ENCODE measurements at regions not wholly inside any gene's neighbourhood (a gene's known extent, or its start where the extent isn't known, plus 50 kb on each side); places are given as distances from the start of the nearest gene placed in this dataset.

- no peak for TF ChIP-seq TCF12 (IDR thresholded peaks at IDR 0.05; ENCODE audit: low read depth)
- TF ChIP-seq MAX (IDR thresholded peaks at IDR 0.05) = no peak
- TF ChIP-seq CREB1 (IDR thresholded peaks at IDR 0.05; ENCODE audit: low read depth) = no peak
- 0 out of 2 replicates have a peak, but pooled peaks have one; percentile 20 for TF ChIP-seq USF1 (IDR thresholded peaks at IDR 0.05)
Measured at GRCh38 chr9:89810431-89810830, 205.6 kb downstream of the GADD45G start.

DNA sequence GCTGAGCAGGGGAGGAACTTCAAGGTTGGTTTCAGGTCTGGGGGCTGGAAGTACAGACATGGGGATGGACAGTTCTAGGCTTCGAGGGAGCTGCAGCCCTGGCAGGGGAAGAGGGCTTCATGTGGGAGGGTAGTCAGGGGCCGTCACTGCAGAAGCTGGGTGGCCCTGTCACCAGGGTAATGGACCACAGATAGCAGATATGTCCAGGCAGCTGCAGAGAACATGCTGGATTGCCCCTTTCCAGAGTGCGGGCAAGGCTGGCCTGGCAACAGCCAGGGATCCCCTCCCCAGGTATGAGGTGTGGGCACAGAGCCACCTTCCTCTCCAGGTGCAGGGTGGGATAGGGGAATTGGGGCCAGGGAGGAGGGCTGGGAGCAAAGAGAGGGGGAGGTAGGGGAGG lies 206.5 kb downstream of the GADD45G start:
- TF ChIP-seq TEAD4 (IDR thresholded peaks at IDR 0.05) = no peak

DNA sequence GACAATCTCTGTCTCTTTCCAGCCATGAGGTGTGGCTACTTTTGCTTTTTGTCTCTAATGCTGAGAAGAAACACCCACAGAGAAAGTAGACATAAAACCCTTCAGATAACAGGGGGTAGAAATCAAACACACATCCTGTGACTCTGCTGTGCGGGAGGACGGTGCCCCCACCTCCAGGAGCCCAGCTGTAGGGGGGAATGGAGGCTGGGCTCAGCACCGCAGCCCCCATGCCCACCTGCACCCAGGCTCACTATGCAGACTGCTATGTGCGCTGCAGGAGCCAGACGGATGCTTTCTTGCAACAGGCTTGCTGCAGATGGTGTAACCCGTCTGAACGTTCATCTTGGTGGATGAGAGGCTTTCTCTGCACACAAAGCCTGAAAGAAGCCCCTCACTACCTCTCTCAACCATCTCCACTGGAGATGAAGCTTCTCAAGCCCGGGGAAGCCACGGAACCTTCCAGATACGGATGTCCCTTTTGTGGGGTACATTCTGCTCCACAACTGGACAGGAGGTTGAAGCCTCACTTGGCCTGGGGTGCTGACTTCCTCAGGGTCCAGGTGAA lies 207.2 kb downstream of the GADD45G start:
- TF ChIP-seq TCF12 (IDR thresholded peaks at IDR 0.05; ENCODE audit: low read depth) = no peak
- TF ChIP-seq EP300 (IDR thresholded peaks at IDR 0.05; ENCODE audit: borderline replicate concordance) = no peak
- TF ChIP-seq NFIC (IDR thresholded peaks at IDR 0.05) = no peak
- no peak for TF ChIP-seq EGR1 (IDR thresholded peaks at IDR 0.05)
- no peak for TF ChIP-seq ZBTB7A (IDR thresholded peaks at IDR 0.05; ENCODE audit: low read depth)
- TF ChIP-seq MAX (IDR thresholded peaks at IDR 0.05) = no peak
- TF ChIP-seq RAD21 (IDR thresholded peaks at IDR 0.05; ENCODE audit: low read depth) = no peak
- TF ChIP-seq TEAD4 (IDR thresholded peaks at IDR 0.05) = no peak
- no peak for TF ChIP-seq CEBPB (IDR thresholded peaks at IDR 0.05)
- no peak for TF ChIP-seq CREB1 (IDR thresholded peaks at IDR 0.05; ENCODE audit: low read depth)
- TF ChIP-seq YY1 (IDR thresholded peaks at IDR 0.05; ENCODE audit: low read depth) = no peak
- TF ChIP-seq FOXM1 (IDR thresholded peaks at IDR 0.05; ENCODE audit: borderline replicate concordance, low read depth) = no peak
- no peak for TF ChIP-seq TAF1 (IDR thresholded peaks at IDR 0.05; ENCODE audit: low read depth)
- TF ChIP-seq, protein P1, sequence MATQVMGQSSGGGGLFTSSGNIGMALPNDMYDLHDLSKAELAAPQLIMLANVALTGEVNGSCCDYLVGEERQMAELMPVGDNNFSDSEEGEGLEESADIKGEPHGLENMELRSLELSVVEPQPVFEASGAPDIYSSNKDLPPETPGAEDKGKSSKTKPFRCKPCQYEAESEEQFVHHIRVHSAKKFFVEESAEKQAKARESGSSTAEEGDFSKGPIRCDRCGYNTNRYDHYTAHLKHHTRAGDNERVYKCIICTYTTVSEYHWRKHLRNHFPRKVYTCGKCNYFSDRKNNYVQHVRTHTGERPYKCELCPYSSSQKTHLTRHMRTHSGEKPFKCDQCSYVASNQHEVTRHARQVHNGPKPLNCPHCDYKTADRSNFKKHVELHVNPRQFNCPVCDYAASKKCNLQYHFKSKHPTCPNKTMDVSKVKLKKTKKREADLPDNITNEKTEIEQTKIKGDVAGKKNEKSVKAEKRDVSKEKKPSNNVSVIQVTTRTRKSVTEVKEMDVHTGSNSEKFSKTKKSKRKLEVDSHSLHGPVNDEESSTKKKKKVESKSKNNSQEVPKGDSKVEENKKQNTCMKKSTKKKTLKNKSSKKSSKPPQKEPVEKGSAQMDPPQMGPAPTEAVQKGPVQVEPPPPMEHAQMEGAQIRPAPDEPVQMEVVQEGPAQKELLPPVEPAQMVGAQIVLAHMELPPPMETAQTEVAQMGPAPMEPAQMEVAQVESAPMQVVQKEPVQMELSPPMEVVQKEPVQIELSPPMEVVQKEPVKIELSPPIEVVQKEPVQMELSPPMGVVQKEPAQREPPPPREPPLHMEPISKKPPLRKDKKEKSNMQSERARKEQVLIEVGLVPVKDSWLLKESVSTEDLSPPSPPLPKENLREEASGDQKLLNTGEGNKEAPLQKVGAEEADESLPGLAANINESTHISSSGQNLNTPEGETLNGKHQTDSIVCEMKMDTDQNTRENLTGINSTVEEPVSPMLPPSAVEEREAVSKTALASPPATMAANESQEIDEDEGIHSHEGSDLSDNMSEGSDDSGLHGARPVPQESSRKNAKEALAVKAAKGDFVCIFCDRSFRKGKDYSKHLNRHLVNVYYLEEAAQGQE (IDR thresholded peaks at IDR 0.05; ENCODE audit: low read depth) = no peak
- TF ChIP-seq USF1 (IDR thresholded peaks at IDR 0.05) = no peak

GRCh38 chr9:89812556-89813181 lies 207.9 kb downstream of the GADD45G start:
- TF ChIP-seq EP300 (IDR thresholded peaks at IDR 0.05; ENCODE audit: borderline replicate concordance) (no peak), NFIC (IDR thresholded peaks at IDR 0.05) (no peak), TEAD4 (IDR thresholded peaks at IDR 0.05) (no peak), TCF12 (IDR thresholded peaks at IDR 0.05; ENCODE audit: low read depth) (no peak), CEBPB (IDR thresholded peaks at IDR 0.05) (no peak), TAF1 (IDR thresholded peaks at IDR 0.05; ENCODE audit: low read depth) (no peak), RAD21 (IDR thresholded peaks at IDR 0.05; ENCODE audit: low read depth) (no peak), YY1 (IDR thresholded peaks at IDR 0.05; ENCODE audit: low read depth) (no peak), ZBTB7A (IDR thresholded peaks at IDR 0.05; ENCODE audit: low read depth) (no peak), MAX (IDR thresholded peaks at IDR 0.05) (no peak), FOXM1 (IDR thresholded peaks at IDR 0.05; ENCODE audit: borderline replicate concordance, low read depth) (no peak), USF1 (IDR thresholded peaks at IDR 0.05) (no peak), CREB1 (IDR thresholded peaks at IDR 0.05; ENCODE audit: low read depth) (no peak), EGR1 (IDR thresholded peaks at IDR 0.05) (no peak)
- TF ChIP-seq, protein P1 (IDR thresholded peaks at IDR 0.05; ENCODE audit: low read depth) = no peak

- no peak for TF ChIP-seq EP300 (IDR thresholded peaks at IDR 0.05; ENCODE audit: borderline replicate concordance)
- no peak for TF ChIP-seq TAF1 (IDR thresholded peaks at IDR 0.05; ENCODE audit: low read depth)
- TF ChIP-seq TCF12 (IDR thresholded peaks at IDR 0.05; ENCODE audit: low read depth) = no peak
- no peak for TF ChIP-seq USF1 (IDR thresholded peaks at IDR 0.05)
- TF ChIP-seq, protein P1 (IDR thresholded peaks at IDR 0.05; ENCODE audit: low read depth) = no peak
- no peak for TF ChIP-seq ZBTB7A (IDR thresholded peaks at IDR 0.05; ENCODE audit: low read depth)
- no peak for TF ChIP-seq YY1 (IDR thresholded peaks at IDR 0.05; ENCODE audit: low read depth)
- TF ChIP-seq FOXM1 (IDR thresholded peaks at IDR 0.05; ENCODE audit: borderline replicate concordance, low read depth) = no peak
- no peak for TF ChIP-seq CEBPB (IDR thresholded peaks at IDR 0.05)
- no peak for TF ChIP-seq CREB1 (IDR thresholded peaks at IDR 0.05; ENCODE audit: low read depth)
- TF ChIP-seq TEAD4 (IDR thresholded peaks at IDR 0.05) = no peak
- no peak for TF ChIP-seq MAX (IDR thresholded peaks at IDR 0.05)
- TF ChIP-seq EGR1 (IDR thresholded peaks at IDR 0.05) = no peak
- no peak for TF ChIP-seq NFIC (IDR thresholded peaks at IDR 0.05)
- TF ChIP-seq RAD21 (IDR thresholded peaks at IDR 0.05; ENCODE audit: low read depth) = no peak
Measured at GRCh38 chr9:89813482-89813881, 208.7 kb downstream of the GADD45G start.
